ENCODE measurements at regions not wholly inside any gene's neighbourhood (a gene's known extent, or its start where the extent isn't known, plus 50 kb on each side); places are given as distances from the start of the nearest gene placed in this dataset.

DNA sequence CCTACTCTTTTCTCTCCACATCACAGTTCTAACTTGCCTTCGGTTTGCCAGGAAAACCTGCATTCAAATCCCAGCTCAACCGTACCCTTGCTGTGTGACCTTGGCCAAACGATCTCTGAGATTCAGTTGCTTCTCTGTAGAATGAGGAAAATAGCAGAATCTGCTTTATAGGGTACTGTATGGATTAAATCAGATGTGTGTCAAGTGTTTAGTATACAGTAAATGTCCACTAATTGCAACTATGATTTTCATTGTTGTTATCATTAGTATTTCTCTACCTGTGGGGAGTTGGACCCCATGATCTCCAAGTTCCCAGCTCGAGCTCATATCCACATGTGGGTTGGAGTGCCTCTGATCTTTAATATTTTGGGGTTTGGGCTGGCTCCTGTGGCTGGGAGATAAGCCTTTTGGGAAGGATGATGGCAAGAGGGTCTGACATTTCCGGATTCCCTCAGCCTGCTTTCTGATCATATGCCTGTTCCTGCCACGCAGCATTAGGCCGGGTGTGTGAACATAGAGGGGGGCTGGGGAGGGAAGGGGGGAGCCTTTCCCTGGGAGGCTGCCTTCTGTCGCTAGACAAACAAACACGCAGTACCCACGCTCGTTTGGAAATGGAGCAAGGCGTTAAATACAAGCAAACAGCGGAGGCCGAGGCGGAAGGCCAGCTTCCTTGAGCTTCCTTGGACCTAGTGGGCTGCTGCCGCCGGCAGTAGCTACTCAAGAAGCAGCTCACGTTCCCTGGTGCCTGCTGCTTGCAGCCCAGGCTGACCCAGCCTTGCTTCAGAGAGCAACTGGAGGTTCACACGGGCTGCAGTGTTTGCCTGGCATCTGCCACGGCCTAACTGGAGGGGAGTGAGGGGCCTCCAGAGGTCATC is 213.5 kb upstream of the LHX5 start:
- DNase-seq (ENCODE audit: low spot score) = no peak

DNA sequence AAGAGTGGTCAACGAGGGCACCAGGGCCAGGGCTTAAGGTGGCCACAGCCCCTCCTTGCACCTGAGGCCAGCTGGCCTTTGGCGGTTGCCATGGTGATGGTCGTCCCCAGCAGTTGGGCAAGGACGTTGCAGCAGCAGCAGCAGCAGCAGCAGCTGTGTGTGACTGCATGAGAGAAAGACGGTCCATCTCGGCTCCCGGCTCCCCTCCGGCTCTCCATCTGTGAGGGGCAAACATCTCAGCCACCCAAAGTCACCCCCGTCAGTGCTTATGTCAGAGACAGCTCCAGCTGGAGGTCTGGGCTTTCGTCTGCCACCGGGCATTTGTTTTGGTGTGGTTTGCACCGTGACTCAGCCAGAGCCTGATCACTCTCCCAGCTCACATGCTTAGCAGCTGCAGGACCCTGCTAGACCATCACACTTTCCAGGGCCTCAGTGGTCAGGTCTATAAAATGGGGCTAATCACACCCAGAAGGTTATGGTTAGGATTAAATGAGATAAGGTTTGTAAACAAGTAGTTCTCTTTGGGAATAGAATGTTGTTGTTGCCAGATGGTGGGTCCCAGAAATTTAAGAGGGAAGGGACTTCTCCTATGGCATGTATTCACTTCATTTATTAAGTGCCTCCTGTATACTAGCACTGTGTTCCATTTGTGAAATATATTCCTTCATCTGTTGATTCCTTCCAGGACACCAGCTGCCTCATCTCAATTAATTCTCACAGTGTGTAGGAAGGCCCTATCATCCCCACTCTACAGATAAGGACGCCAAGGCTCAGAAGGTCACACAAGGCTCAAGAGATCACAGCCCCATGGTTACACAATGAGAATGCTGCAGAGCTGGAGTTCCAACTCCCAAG is 212.6 kb upstream of the LHX5 start:
- DNase-seq (ENCODE audit: low spot score) = no peak

DNA sequence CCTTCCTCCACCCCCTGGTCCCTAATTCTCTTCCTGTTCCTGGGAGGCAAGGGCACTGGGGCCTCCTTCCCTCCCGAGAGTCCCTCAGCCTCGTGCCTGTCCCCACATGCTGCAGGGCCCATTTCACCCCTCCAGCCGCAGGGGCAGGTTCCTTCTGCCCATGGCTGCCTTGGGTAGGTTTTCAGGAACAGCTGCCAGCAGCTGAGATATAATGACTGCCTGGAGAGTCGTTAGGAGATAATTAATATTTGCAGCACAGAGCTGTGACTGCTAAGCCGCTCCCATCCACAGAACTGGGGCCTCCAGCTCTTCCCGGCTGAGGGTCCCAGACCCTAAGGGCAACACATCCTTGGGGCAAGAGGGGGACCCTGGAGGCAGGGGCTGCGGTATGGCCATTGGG is 211.9 kb upstream of the LHX5 start:
- no peak for DNase-seq (ENCODE audit: low spot score)

DNA sequence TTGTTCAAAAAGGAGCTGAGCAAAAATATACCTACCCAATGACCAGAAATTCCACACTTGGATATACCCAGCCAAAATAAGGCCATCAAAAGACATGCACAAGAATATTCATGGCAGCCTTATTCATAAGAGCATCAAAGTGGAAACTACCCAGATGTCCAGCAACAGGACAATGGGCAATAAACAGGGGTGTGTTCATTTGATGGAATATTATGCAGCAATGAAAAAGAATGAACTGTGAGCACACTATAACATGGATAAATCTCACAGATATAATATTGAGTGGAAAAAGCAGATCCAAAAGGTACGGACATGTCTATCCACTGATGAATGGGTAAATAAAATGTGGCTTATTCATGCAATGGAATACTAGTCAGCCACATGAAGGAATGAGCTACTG is 209.2 kb upstream of the LHX5 start:
- no peak for DNase-seq (ENCODE audit: low spot score)

DNA sequence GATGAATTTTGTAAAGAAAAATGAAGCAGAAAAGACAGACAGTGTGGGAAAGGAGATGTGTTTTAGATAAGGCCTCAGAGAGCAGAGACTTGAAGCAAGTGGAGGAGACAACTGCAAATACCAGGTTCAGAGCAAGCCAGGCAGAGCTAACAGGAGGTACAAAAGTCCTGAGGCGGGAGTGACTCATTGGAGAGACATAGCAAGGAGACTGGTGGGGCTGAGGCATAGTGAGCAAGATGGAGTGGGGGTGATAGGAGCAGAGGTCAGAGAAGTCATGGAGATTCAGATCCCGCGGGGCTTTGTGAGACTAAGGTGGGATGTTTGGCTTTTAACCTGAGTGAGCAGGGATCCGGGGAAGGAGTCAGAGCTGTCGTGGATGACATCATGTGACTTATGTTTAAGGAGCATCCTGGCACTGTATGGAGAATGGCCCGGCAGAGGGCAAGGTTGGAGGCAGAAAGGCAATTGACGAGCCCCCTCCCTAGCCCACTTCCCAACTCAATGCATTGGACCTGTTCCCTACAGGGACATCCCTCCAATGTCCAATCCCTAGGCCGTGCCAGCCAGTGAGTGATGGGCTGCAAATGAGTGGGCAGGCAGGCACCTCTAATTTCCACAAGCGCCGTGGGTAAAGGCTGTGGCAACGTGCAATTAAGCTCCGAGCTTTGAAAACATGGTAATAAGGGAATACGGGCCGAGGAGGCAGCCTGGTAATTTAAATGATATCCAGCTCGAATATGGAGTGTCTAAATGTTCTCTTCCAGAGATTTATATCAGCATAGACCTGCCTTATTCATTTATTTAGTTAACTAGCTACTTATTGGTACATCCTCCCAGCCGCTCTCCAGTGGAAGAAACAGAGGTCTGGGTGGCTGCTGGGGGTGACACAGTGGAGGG is 206.8 kb upstream of the LHX5 start:
- no peak for DNase-seq (ENCODE audit: low spot score)

DNA sequence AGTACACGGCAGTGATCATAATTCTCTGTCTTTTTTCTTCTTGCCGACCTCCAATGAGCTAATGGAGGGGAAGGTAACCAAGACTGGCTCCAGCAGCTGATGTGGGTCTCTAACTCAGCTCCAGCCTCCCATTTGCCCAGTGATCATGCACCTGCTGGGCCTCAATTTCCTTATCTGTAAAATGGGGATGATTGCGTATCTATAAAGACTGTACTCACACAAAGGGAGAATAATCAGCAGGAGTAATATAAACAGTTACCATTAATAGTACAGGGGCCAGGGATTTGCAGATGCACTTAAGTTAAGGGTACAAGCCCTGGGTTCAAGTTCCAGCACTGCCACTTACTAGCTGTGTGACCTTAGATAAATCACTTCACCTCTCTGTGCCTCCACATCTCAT is 204.9 kb upstream of the LHX5 start:
- no peak for DNase-seq (ENCODE audit: low spot score)

DNA sequence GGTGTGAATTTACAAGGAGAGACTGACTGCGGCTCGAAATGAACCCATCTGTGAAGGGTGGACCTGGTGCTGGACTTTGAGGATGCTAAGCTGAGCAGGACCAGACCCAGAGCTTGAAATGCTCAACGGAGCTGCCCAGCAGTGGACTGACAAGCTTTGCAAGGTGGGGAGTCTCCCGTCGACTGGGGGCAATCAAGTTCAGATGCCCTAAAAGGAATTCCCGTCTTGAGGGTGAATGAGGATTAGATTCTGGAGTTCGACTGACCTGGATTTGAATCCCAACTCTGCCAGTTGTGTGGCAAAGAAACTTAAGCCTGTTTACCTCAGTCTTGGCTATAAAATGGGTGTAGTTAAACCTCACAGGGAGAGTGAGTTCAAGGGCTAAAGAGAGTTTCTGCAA is 204.4 kb upstream of the LHX5 start:
- DNase-seq (ENCODE audit: low spot score) = no peak

DNA sequence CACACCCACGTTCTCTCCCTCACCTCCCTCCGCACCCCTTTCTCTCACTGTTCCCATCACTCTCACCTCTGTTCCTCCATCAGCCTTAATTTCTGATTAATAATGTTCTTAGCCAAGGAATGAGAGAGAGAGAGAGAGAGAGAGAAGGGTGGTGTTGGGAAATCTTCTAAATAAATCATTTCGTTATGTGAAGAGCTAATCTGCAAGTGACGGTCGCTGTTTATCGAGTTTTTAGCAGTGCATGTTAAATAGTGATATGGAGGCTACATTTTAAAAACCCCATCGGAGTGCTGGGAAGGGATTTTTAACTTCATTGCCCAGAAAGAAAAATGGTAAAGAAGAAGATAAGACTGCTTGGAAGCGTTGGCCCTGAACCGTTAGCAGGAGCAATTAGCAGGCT is 203.3 kb upstream of the LHX5 start:
- no peak for DNase-seq (ENCODE audit: low spot score)

DNA sequence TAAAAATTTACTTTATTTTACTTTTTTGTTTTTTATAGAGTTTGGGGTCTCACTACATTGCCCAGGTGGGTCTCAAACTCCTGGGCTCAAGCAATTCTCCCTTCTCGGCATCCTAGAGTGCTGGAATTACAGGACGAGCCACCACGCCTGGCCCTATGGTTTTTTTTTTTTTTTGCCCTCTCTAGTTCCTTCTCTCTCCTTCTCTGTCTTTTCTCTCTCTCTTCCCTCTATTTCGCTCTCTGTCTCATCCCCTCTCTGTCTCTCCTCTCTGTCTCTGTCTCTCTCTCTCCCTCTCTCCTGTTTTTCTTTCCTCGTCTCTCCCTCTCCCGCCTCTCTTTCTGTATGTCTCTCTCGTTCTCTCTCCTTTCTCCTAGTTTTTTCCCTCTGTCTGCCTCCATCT is 202.6 kb upstream of the LHX5 start:
- DNase-seq (ENCODE audit: low spot score) = no peak

DNA sequence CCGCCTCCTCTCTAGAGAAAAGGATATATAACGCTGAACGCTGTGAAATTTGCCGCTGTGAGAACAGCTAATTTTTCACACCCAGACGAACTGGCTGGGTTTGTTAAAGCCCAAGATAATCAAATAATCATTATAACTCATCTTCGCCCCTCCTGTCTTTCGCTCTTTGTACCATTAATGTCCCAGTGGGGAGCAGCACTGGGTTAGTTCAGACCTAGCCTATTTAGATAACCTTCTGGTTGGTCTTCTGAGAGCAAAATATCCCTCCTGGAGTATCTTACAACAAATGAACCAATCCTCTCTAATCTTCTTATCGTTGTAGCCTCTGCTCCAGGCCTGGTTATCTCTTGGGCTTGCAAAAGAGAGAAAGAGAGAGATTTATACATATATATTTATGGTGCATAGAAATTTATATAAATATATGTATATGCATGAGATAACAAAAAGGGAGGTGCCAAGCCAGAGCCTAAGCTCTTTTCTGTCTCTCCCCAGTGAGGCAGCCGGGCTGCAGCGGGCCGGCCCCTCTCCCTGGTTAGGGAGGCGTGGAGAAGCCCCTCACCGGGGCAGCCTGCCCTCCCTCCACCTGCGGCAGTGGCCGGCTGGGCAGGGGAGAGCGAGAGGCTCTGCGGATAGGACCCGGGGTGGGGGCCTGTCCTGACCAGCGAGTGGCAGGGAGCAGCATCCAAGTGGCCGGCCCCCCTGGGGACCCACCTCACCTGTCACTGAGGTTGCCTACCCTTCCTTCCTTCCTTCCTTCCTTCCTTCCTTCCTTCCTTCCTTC is 202.0 kb upstream of the LHX5 start:
- DNase-seq (ENCODE audit: low spot score) = no peak

DNA sequence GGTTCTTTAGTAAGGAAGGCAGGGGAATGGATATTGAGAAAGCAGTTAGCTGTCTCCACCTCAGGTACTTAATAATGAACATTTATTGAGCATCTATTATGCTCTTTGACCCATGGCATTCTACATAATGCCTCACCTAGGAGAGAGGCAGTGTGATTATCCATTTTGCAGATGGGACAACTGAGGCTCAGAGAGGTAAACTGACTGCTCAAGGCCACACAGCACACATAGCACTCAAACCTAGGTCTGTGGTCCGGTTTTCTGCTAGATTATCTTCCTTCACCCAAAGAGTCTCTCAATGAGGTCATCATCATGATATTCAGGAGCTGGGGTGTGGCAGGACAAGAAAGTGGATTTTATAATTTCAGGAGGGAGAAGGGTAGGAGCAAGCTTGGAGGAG is 199.1 kb upstream of the LHX5 start:
- DNase-seq (ENCODE audit: low spot score) = no peak

DNA sequence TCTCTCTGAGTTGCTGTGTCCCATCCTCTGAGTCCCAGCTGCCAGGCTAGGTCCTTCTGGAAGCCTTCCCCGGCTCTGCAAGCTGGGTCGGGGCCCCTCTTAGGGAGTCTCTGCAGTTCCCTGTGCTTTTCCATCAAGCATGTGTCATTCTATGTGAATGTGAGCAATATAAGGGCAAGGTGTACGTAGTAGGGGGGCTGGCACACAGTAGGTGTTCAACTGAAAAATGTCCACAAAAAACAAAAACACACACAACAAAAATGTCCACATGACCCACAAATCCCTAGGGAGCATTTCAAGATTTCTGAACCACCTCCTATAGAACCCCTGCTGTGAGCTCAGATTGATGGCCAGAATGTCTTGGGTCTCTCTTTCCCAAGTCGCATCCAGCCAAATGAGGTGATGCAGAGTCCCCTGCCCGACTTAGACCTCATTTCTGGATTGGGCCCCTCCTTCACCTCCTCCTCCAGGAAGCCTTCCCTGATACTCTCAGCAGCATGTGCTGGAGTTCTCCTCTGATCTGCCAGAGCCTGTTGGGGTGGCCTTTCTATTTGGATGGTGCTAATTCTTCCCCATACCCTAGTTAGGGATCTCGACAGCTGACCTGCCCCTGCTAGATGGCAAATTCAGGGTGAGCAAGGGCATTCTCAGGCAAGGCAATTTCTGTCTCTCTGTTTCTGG is 196.1 kb upstream of the LHX5 start:
- no peak for DNase-seq (ENCODE audit: low spot score)

DNA sequence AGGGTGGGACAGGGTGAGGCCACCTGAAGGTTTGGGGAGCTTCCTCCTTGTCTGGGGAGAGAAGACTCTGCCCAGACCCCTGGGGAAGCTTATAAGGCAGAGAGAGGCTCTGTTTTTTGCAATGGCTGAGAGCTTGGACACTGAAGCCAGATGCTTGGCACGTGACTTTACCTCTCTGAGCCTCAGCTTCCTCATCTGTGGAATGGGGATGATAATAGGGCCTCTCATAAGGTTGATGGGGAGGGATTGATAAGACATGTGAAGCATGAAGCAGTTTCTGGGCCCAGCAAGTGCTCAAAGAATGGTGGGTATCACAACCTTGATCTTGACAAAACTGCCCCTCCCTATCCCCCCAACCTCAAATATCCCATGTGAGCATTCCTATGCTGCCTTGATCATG is 195.4 kb upstream of the LHX5 start:
- no peak for DNase-seq (ENCODE audit: low spot score)

DNA sequence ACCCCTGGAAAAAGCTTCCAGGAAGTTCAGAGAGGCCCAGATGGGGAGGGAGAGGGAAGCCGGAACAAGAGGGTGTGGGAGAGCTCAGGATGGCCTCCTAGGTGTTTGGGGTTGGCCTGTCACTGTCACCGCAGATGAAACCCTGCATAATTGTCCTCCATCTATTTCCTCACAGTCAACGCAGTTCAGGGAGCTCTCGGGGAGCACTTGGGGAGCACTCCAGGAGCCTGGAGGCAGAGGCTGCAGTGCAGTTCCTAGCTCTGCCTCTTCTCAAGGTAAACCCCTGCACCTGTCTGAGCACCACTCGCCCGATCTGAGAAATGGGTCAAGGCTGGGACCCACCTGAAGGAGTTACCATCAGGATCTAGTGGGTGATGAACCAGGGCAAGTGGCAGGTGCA is 194.6 kb upstream of the LHX5 start:
- no peak for DNase-seq (ENCODE audit: low spot score)

DNA sequence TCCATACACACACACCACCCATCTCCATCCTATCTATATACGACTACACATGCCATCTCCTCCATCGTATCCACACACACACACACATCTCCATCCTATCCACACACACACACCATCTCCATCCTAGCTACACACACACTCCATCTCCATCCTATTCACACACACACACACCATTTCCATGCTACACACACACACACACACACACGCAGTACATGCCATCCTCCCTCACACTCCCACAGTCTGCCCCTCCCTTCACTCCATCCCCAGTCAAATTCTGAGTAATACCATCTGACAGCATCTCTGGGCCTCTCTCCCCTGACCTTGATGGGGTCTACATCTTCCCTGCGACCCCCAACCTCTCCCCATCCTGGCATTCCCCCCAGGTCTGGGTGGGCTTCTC is 193.8 kb upstream of the LHX5 start:
- DNase-seq (ENCODE audit: low spot score) = no peak

DNA sequence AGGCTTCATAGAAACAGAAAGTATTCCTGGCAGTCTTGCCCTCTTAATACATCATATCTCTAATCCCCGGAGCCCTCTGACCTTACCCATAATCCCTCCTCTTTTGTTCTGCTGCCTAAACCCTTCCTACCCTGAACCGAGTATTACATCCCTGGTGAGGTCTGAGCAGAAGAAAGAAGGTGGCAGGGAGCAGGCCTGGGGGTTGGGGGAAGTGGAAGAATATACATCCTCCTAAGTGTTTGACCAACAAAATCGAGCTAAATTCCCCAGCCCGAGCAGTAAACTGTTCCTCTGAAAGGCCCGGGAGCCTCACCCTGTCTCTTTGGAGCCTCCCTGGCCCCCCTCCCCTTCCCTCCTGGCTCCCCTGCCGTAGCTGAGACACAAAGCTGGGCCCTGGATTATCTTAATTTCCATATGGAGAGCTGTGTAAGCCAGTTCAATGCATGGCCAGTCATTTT is 192.6 kb upstream of the LHX5 start:
- DNase-seq (ENCODE audit: low spot score) = no peak

DNA sequence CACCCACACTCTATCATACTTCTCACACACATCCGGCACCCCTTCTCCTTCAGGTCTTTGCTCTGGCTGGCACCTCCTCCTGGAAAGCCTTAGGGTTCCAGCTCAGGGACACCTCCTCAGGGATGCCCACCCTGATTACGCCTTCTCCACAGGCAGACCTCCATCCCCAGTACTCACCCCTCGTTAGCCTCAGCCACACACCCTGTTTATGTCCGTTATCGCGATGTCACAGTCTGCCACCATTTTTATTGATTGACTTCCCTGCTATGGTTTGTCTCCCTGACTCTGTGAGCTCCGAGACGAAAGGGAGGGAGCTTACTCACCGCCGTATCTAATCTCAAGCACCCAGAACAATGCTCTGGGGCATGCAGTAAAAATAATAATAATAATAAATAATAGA is 191.7 kb upstream of the LHX5 start:
- no peak for DNase-seq (ENCODE audit: low spot score)

DNA sequence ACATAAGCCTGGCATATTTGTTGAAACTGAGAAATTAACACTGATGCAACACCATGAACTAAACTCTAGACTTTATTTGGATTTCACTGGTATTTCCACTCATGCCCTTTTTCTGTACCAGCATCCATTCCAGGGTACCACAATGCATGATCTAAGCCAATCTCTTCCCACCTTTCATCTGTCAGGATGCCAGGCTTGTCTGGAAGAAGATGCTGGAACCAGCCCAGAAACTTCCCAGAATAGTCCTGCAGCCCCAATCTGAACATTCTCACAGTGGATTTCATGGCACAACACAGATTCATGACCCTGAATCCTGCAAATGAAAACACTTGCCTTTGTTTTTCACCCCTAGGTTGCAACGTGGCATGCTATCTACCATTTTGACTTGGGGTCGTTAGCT is 189.3 kb upstream of the LHX5 start:
- DNase-seq (ENCODE audit: low spot score) = no peak

DNA sequence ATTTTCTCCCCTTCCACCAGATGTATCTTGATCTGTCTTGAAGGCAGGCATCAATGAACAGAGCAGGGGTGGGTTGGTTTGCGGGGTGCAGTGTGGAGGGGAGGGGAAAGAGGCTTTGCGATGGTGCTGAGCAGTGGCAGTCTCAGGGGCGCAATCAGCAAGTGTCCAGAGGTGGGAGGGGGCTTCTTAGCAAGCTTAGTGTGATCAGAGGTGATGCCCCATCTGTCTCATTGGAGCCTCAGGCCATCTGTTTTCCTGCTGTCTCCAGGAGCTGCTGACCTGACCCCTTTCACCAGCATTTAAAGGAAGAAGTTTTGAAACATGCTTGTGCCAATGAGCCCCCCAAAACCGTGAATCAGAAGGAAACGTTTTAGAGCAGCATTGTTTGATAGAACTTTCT is 187.7 kb upstream of the LHX5 start:
- DNase-seq (ENCODE audit: low spot score) = no peak

DNA sequence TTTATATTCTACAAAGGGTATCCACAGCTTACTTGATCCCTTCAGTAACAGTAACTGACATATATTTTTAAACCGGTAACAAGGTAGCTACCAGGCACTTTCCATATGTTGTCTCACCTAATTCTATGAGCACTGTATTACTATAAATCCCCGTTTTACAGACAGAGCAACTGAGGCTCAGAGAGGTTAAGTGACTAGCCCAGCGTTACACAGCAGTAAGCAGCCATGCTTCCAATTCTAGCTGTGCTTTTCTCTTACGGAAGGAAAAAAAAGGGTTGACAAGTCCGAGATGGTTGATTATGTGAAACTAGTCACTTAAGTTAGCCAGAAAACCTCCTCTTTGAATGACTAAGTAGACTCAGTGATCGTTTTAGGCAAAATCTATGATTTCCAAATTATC is 187.3 kb upstream of the LHX5 start:
- no peak for DNase-seq (ENCODE audit: low spot score)

All from hepatic stellate cell (primary cell).